ENCODE measurements at regions not wholly inside any gene's neighbourhood (a gene's known extent, or its start where the extent isn't known, plus 50 kb on each side); places are given as distances from the start of the nearest gene placed in this dataset.

GRCh38 chr9:20043461-20043860 is 254.6 kb upstream of the SLC24A2 start:
- DNase-seq (ENCODE audit: low read depth, low spot score): no peak

- no peak for DNase-seq (ENCODE audit: low read depth, low spot score)
Measured at GRCh38 chr9:20043035-20043434, 254.2 kb upstream of the SLC24A2 start.

- DNase-seq (ENCODE audit: low read depth, low spot score): no peak
Measured at GRCh38 chr9:20042128-20042711, 253.4 kb upstream of the SLC24A2 start.

GRCh38 chr9:20041697-20042081 is 252.9 kb upstream of the SLC24A2 start:
- no peak for DNase-seq (ENCODE audit: low read depth, low spot score)

DNA sequence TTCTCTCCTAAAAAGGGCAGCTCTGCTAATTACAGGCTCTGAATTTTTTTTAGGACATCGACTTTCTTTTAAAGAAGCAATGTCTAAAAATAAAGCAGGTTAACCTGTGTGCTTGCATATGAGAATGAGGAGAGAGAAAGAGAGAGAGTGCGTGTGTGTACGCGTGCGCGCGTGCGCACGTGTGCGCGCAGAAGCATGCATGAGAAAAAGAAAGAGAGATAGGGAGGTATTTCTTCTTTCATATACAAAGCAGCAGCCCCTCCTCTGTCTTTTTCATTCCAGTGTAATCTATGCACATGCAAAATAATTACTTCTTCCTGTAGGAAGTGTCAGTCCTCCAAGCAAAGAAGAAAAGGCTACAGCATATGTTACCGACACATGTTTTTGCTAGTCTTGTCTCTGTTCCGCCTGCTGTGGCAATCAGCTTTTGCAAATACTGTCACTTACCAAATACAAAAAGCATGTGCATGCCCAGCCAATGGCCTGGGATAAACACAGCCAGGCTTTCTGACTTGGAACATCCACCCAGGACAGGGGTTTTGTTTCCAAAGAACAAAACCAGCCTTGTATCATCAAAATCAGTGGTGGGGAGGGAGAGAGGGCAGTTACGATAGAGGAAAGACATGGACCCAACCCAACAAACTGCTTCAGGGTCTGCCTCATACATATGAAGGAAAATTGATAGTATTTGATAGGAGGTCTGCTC is 252.3 kb upstream of the SLC24A2 start:
- DNase-seq (ENCODE audit: low read depth, low spot score): no peak

DNA sequence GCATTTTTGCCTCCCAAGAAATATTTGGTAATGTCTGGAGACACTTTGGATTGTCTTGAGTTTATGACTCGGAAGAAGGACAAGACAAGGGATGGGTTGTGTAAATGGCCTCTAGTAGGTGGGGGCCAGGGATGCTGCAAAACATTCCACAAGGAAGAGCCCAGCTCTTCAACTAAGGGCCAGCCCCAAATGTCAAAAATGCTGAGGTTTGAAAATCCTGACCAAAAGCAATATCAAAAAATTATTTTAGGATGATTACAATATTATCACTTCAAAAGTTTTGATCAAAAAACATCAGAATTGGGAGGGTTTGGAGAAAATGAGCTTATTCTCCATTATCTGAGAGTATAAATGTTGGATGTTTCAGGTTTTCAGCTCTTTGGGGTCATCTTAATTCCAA is 248.9 kb upstream of the SLC24A2 start:
- no peak for DNase-seq (ENCODE audit: low read depth, low spot score)

DNA sequence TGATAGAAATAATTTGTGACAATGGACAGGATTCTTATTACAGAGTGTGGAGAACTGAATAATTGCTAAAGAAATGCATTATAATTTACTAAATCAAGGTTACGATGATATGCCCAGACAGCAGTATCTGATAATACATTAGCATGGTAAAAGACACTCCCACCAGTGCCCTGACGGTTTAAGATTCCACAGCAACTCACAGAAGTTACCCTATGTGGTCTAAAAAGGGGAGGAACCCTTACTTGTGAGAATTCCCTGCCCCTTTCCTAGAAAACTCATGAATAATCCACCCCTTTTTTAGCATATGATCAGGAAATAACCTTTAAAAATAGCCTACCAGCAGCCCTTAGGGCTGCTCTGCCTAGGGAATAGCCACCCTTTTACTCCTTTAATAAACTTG is 244.7 kb upstream of the SLC24A2 start:
- DNase-seq (ENCODE audit: low read depth, low spot score): no peak

GRCh38 chr9:20032413-20033006 is 243.7 kb upstream of the SLC24A2 start:
- no peak for DNase-seq (ENCODE audit: low read depth, low spot score)

- no peak for DNase-seq (ENCODE audit: low read depth, low spot score)
Measured at GRCh38 chr9:20031836-20032235, 243.0 kb upstream of the SLC24A2 start.

DNA sequence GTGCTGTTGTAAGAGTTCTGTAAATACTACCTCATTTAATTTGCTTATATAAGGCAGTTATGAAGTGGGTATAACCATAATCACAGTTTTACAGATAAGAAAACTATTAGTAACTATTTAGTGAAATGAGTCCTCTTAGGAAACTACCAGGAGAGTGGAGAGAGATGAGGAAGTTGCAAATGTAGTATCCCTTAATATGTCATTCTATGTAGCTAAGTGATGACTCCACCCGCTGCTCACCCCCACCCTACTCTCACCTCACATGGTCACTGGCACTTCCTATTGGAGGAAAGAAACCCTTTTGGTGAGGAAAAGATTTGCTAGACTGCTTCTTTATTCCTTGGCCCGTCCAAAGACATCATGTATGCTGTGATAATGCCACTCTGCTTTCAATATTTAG is 241.8 kb upstream of the SLC24A2 start:
- DNase-seq (ENCODE audit: low read depth, low spot score): no peak

DNA sequence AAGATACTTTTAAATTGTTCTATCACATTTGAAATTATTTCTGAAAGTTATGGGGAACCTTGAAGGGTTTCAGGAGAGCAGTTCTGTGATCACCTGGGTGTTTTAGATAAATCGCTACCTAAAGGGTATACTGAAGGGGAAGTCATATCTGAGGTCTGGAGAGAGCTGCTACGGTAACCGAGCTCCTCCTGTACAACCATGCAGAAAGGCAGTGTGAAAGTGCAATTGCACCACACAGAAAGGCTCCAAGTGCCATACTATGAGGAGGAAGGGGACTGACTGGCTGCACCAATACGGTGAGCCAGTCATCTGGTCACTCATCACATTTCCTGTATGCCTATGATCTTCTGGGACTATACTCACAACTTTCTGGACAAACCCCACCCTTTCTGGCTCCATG is 241.4 kb upstream of the SLC24A2 start:
- DNase-seq (ENCODE audit: low read depth, low spot score): no peak

GRCh38 chr9:20028849-20029231 is 240.0 kb upstream of the SLC24A2 start:
- no peak for DNase-seq (ENCODE audit: low read depth, low spot score)

DNA sequence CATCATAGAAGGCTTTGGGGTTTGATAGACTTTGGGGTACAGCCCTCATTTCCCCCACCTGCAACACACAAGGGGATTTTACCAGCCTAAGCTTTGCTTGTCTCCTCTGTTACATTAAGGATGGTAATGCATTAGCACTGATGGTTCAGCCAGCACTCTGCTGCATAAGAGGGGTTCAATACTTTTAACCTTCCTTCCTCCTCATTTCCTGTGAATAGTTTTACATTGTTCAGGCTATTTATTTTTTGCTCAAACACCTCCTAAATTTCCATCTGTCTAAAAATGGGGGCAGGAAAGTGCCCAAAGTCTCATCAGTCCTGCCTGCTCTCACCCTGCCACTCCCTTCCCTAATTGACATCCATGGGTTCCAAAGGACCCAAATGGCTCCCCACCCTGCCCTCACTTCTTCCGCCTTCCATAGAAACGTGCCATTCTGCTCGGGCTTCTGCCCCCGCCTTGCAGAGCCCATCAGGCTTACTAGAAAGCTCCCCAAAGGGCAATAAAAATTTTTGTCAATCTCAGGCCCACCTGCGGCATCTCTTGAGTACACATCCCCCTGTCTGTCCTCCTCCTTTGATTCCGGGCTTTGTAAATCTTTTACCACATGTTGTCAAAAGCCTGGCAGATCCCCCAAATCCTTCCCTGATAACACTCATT is 239.5 kb upstream of the SLC24A2 start:
- no peak for DNase-seq (ENCODE audit: low read depth, low spot score)

- no peak for DNase-seq (ENCODE audit: low read depth, low spot score)
Measured at GRCh38 chr9:20023961-20024571, 235.2 kb upstream of the SLC24A2 start.

DNA sequence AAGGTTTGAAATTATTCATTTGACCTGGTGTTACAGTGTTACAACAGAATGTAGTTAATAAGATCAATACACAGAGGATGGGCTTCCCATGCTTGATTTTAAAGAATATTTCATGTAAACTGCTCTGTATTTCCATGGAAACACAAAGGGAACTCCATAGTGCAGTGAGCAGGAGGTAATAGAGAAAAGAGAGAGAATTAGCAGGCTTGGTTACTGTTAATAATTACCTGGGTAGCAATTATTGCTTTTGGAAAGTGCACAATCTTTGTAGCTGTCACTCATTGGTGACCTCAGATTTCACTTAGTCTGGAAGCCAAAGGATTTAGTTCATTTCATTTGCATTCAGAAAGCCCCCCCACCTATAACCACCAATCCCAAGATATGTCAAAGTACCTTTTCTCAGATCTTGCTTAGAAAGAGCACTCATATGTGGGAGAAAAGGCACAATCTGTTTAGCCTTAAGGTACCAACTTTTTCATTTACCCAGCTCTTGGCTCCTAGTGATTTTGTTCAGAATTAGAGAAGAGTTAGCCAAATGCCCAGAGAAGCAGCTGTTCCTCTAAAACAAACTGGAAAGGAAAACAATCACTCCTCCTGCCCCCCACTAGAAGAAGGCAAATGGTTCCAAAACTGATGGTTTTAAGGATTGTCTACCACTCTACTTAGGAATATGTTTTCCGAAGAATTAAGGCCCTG is 234.5 kb upstream of the SLC24A2 start:
- DNase-seq (ENCODE audit: low read depth, low spot score): no peak

- no peak for DNase-seq (ENCODE audit: low read depth, low spot score)
Measured at GRCh38 chr9:20022410-20022809, 233.6 kb upstream of the SLC24A2 start.

GRCh38 chr9:20016611-20017010 is 227.8 kb upstream of the SLC24A2 start:
- DNase-seq (ENCODE audit: low read depth, low spot score): no peak

GRCh38 chr9:20015427-20015931 is 226.6 kb upstream of the SLC24A2 start:
- no peak for DNase-seq (ENCODE audit: low read depth, low spot score)

- DNase-seq (ENCODE audit: low read depth, low spot score): no peak
Measured at GRCh38 chr9:20014168-20014567, 225.3 kb upstream of the SLC24A2 start.

DNA sequence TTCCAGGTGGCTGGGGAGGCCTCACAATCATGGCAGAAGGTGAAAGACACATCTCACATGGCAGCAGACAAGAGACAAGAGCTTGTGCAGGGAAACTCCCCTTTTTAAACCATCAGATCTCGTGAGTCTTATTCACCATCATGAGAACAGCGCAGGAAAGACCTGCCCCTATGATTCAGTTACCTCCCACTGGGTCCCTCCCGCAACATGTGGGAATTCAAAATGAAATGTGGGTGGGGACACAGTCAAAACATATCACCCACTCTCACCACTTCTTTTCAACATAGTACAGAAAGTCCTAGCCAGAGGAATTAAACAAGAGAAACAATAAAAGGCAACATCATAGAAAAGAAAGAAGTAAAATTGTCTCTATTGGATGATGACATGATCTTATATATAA is 223.4 kb upstream of the SLC24A2 start:
- no peak for DNase-seq (ENCODE audit: low read depth, low spot score)

DNA sequence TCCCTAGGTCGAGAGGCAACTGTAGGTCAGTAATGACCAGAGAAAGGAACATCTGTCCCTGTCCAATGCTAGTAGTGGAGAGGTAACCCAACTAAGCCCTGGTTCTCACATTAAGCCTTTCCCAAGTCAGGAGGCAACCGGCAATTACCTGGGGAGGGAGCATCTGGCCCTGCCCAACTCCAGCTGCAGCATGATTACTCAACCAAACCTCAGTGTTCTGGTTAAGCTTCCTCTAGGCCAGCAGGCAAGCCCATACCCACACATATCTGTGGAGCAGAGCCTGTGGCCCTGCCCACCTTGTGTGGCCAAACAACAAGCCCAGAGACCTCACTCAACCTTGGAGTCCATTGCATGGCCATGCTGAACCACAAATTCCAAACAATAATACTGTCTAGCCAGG is 220.8 kb upstream of the SLC24A2 start:
- no peak for DNase-seq (ENCODE audit: low read depth, low spot score)

DNA sequence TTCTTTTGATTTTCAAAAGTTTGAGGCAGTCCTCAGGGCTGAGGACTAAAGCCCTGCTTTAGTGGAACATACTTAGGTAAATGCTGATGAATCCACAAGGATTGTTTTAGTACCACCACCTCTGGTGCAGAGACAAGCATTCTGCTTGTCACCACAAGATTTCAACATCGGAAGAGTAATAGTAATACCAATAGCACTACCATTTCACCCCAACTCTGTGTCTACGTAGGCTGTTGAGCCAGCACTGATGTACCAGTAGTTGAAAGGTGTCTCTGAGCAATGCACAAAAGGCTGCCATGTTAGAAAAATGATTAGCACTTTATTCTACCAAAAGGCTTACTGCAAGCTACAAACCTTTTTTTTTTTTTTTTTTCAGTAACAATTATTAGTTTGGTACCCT is 213.2 kb upstream of the SLC24A2 start:
- DNase-seq (ENCODE audit: low read depth, low spot score): no peak

Data from smooth muscle cell of the brain vasculature (primary cell).